Endothelial cell of umbilical vein (primary cell): ENCODE measurements at regions not wholly inside any gene's neighbourhood (a gene's known extent, or its start where the extent isn't known, plus 50 kb on each side); places are given as distances from the start of the nearest gene placed in this dataset.

Experiments
- BruUV-seq: library from RNA; stranded (reverse); fragments of 400-500 nt; replicated peaks from 2 replicates; lab custom pipeline; 2021; lab: Mats Ljungman, UMichigan
- CTCF ChIA-PET: fragments of 300-600, 350-600 bp; sonication (Branson Sonifier 250); formaldehyde crosslinking; loops from one replicate; lab custom pipeline; 2021; ENCODE audit warnings: antibody characterized with exemption, inconsistent platforms; lab: Charles Lee
- POLR2A ChIA-PET: fragments of 300-600, 350-600 bp; sonication (Branson Sonifier 250); formaldehyde crosslinking; loops from one replicate; lab custom pipeline; 2021; ENCODE audit warnings: antibody characterized with exemption, inconsistent platforms; lab: Charles Lee
- DNase-seq: peaks from one replicate; pipeline ENCODE4 v3.0.0-alpha.2; 2011; ENCODE audit warnings: low read depth, low spot score
- FAIRE-seq: peaks from 2 replicates; lab custom pipeline; 2011; peaks lifted over from hg19 to GRCh38; lab: Jason Lieb, UNC
- H2AFZ ChIP-seq: 2 replicates; pipeline ENCODE4 v1.6.0; 2012; ENCODE audit warnings: low read depth, low read length, control low read depth, inconsistent platforms
- H3K27ac ChIP-seq: 2 replicates; pipeline ENCODE4 v1.5.1; 2011; ENCODE audit warnings: low read depth, mild to moderate bottlenecking, control low read depth, low read length, moderate library complexity; ENCODE audit not compliant: insufficient read depth
- H3K27me3 ChIP-seq, 2 experiments: 2 replicates each; pipeline versions ENCODE4 v1.6.0 to v1.6.1; 2011; ENCODE audit warnings: low read length in 2 of 2, mixed read lengths in 1 of 2; ENCODE audit not compliant: control insufficient read depth in 2 of 2, insufficient read depth in 2 of 2
- H3K36me3 ChIP-seq, 2 experiments: 2 replicates in 1 of 2; 3 replicates in 1 of 2; pipeline ENCODE4 v1.5.1; 2011; ENCODE audit warnings: low read length in 2 of 2, mild to moderate bottlenecking in 1 of 2, moderate library complexity in 1 of 2; ENCODE audit not compliant: control insufficient read depth in 2 of 2, insufficient read depth in 2 of 2; ENCODE audit errors: extremely low read depth in 1 of 2
- H3K4me1 ChIP-seq: 3 replicates; pipeline ENCODE4 v1.5.1; 2011; ENCODE audit warnings: mild to moderate bottlenecking, low read length; ENCODE audit not compliant: control insufficient read depth, insufficient read depth; ENCODE audit errors: extremely low read depth
- H3K4me2 ChIP-seq: 2 replicates; pipeline ENCODE4 v1.6.1; 2011; ENCODE audit warnings: low read length, control low read depth, mixed read lengths; ENCODE audit not compliant: insufficient read depth
- H3K4me3 ChIP-seq, 3 experiments: fragments of 200-600 bp in 1 of 3; sonication (generic), shearing (Covaris generic) in 1 of 3; replicated peaks in 1 of 3; 2 replicates each; pipeline ENCODE4 v1.5.1; 2011 to 2016; ENCODE audit warnings: control low read depth in 3 of 3, low read length in 3 of 3, mild to moderate bottlenecking in 2 of 3, inconsistent platforms in 1 of 3, low read depth in 1 of 3, moderate library complexity in 1 of 3; ENCODE audit not compliant: insufficient read depth in 1 of 3
- H3K79me2 ChIP-seq: 2 replicates; pipeline ENCODE4 v1.6.0; 2012; ENCODE audit warnings: low read length, inconsistent platforms; ENCODE audit not compliant: control insufficient read depth, insufficient read depth
- H3K9ac ChIP-seq: replicated peaks from 2 replicates; pipeline ENCODE3; 2011; ENCODE audit warnings: low read length, control low read depth; ENCODE audit not compliant: insufficient read depth; ENCODE audit errors: extremely low read depth
- H3K9me1 ChIP-seq: replicated peaks from 3 replicates; pipeline ENCODE4 v1.6.0; 2011; ENCODE audit warnings: mild to moderate bottlenecking, low read length; ENCODE audit not compliant: control insufficient read depth, insufficient read depth; ENCODE audit errors: extremely low read depth
- H3K9me3 ChIP-seq: replicated peaks from 2 replicates; pipeline ENCODE4 v1.5.1; 2012; ENCODE audit warnings: low read length, inconsistent platforms; ENCODE audit not compliant: control insufficient read depth, insufficient read depth
- H4K20me1 ChIP-seq: replicated peaks from 2 replicates; pipeline ENCODE3; 2011; ENCODE audit warnings: mild to moderate bottlenecking, low read length; ENCODE audit not compliant: control insufficient read depth, insufficient read depth; ENCODE audit errors: extremely low read depth
- EZH2 ChIP-seq: IDR thresholded peaks from 2 replicates; pipeline ENCODE4 v1.6.1; 2012; ENCODE audit warnings: borderline replicate concordance, low read depth, mild to moderate bottlenecking, moderate library complexity, low read length, inconsistent platforms; ENCODE audit not compliant: severe bottlenecking
- FOS ChIP-seq: IDR thresholded peaks from 2 replicates; pipeline ENCODE4 v1.6.1; 2011; ENCODE audit warnings: mild to moderate bottlenecking, low read length, moderate library complexity, borderline replicate concordance; ENCODE audit not compliant: insufficient read depth
- GATA2 ChIP-seq: IDR thresholded peaks from 2 replicates; pipeline ENCODE4 v1.7.0; 2011; ENCODE audit warnings: low read depth, mild to moderate bottlenecking, moderate library complexity, mixed read lengths, low read length; ENCODE audit not compliant: insufficient read length, insufficient read depth
- JUN ChIP-seq: IDR thresholded peaks from 2 replicates; pipeline ENCODE4 v1.6.1; 2011; ENCODE audit warnings: borderline replicate concordance, low read depth; ENCODE audit not compliant: insufficient read length, insufficient read depth
- MYC ChIP-seq: IDR thresholded peaks from one replicate; pipeline ENCODE4 v1.6.1; 2011; ENCODE audit warnings: mild to moderate bottlenecking, low read depth, low read length
- POLR2A ChIP-seq: IDR thresholded peaks from 2 replicates; pipeline ENCODE4 v1.6.1; 2012; ENCODE audit warnings: low read depth, mild to moderate bottlenecking, control low read depth, low read length
- POLR2AphosphoS5 ChIP-seq: IDR thresholded peaks from 2 replicates; pipeline ENCODE4 v1.6.1; 2012; ENCODE audit warnings: low read depth, mild to moderate bottlenecking, control low read depth, low read length, moderate library complexity; ENCODE audit not compliant: insufficient read depth
- dilution Hi-C: fragments of 300-500 bp; cut with MboI; formaldehyde crosslinking; loops from one replicate; pipeline ENCODE4 v1.15.0; 2019; ENCODE audit warnings: low sequenced_read_pairs; ENCODE audit not compliant: extremely low pct_ligation_motif_present
- intact Hi-C: fragments of 100-400 bp; cut with micrococcal nuclease; formaldehyde crosslinking; loops from one replicate; pipeline ENCODE4 v1.10.0; 2022
- TF ChIP-seq, protein P1 (sequence below), 2 donors: IDR thresholded peaks; 1 replicate in 1 of 2; 2 replicates in 1 of 2; pipeline ENCODE4 v1.5.1; 2011; ENCODE audit warnings: low read length in 2 of 2, mild to moderate bottlenecking in 2 of 2, moderate library complexity in 2 of 2, control low read depth in 1 of 2, inconsistent platforms in 1 of 2, low read depth in 1 of 2; ENCODE audit not compliant: insufficient read depth in 1 of 2; ENCODE audit errors: extremely low read depth in 1 of 2
- TF ChIP-seq, protein P2 (sequence below): IDR thresholded peaks from 2 replicates; pipeline ENCODE4 v1.6.1; 2011; ENCODE audit not compliant: insufficient read depth, insufficient read length

GRCh38 chr9:25904701-25905100 lies 226.5 kb upstream of the TUSC1 start:
- TF ChIP-seq FOS (no peak), POLR2A (no peak), EZH2 (no peak), GATA2 (no peak), POLR2AphosphoS5 (no peak), MYC (no peak), JUN (no peak)
- TF ChIP-seq, protein P1, sequence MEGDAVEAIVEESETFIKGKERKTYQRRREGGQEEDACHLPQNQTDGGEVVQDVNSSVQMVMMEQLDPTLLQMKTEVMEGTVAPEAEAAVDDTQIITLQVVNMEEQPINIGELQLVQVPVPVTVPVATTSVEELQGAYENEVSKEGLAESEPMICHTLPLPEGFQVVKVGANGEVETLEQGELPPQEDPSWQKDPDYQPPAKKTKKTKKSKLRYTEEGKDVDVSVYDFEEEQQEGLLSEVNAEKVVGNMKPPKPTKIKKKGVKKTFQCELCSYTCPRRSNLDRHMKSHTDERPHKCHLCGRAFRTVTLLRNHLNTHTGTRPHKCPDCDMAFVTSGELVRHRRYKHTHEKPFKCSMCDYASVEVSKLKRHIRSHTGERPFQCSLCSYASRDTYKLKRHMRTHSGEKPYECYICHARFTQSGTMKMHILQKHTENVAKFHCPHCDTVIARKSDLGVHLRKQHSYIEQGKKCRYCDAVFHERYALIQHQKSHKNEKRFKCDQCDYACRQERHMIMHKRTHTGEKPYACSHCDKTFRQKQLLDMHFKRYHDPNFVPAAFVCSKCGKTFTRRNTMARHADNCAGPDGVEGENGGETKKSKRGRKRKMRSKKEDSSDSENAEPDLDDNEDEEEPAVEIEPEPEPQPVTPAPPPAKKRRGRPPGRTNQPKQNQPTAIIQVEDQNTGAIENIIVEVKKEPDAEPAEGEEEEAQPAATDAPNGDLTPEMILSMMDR (IDR thresholded peaks at IDR 0.05; ENCODE audit: extremely low read depth in 1 of 2, insufficient read depth in 1 of 2, low read depth in 1 of 2, low read length in 2 of 2), result no peak
- TF ChIP-seq, protein P2, sequence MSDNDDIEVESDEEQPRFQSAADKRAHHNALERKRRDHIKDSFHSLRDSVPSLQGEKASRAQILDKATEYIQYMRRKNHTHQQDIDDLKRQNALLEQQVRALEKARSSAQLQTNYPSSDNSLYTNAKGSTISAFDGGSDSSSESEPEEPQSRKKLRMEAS, result no peak
- Histone ChIP-seq H3K36me3 (no peaks in the 10 kb centered on the region), H3K9ac (no peak overlapping the region), H3K4me3 (no peak overlapping the region), H3K9me3 (no peaks in the 10 kb centered on the region), H4K20me1 (no peaks in the 10 kb centered on the region), H2AFZ (no peak overlapping the region), H3K27ac (no peak overlapping the region), H3K27me3 (peaks cover 0 to 3% of the 10 kb centered on the region in 2 experiments), H3K9me1 (no peaks in the 10 kb centered on the region), H3K4me2 (no peak overlapping the region), H3K4me1 (no peaks in the 10 kb centered on the region), H3K79me2 (no peaks in the 10 kb centered on the region)
- intact Hi-C loops, result no loop called here
- DNase-seq (no peak), FAIRE-seq (no peak)
- ChIA-PET CTCF (no interaction called here), POLR2A (no interaction called here)
- BruUV-seq, result no TSS peak
- dilution Hi-C loops, result no loop called here
